Glutamatergic neuron (in vitro differentiated cells): ENCODE measurements at regions not wholly inside any gene's neighbourhood (a gene's known extent, or its start where the extent isn't known, plus 50 kb on each side); places are given as distances from the start of the nearest gene placed in this dataset.
A peak's percentile ranks its signal among the peaks of the same experiment; 100 is the strongest.

Experiments used
- DNase-seq: peaks from one replicate; pipeline ENCODE4 v3.0.0; 2022
- H3K27ac Mint-ChIP-seq: one replicate; pipeline ENCODE4 v1.8.0; 2020; ENCODE audit warnings: mild to moderate bottlenecking, mixed read lengths, inconsistent platforms; ENCODE audit not compliant: unreplicated experiment
- H3K27me3 Mint-ChIP-seq: one replicate; pipeline ENCODE4 v1.8.0; 2020; ENCODE audit warnings: mild to moderate bottlenecking, moderate library complexity, mixed read lengths, inconsistent platforms; ENCODE audit not compliant: unreplicated experiment
- H3K36me3 Mint-ChIP-seq: one replicate; pipeline ENCODE4 v1.8.0; 2020; ENCODE audit warnings: mild to moderate bottlenecking, mixed read lengths, inconsistent platforms; ENCODE audit not compliant: unreplicated experiment
- H3K4me1 Mint-ChIP-seq: one replicate; pipeline ENCODE4 v1.8.0; 2020; ENCODE audit warnings: mild to moderate bottlenecking, low read depth, mixed read lengths, inconsistent platforms; ENCODE audit not compliant: unreplicated experiment
- H3K4me3 Mint-ChIP-seq: one replicate; pipeline ENCODE4 v1.8.0; 2020; ENCODE audit warnings: mild to moderate bottlenecking, mixed read lengths, inconsistent platforms; ENCODE audit not compliant: unreplicated experiment
- H3K9me3 Mint-ChIP-seq: one replicate; pipeline ENCODE4 v1.8.0; 2020; ENCODE audit warnings: mild to moderate bottlenecking, moderate library complexity, mixed read lengths, inconsistent platforms; ENCODE audit not compliant: unreplicated experiment
- CTCF ChIP-seq: fragments of 200-600 bp; sonication (generic); IDR thresholded peaks from one replicate; pipeline ENCODE4 v1.5.0; 2021; ENCODE audit not compliant: partially characterized antibody, unreplicated experiment

- no peaks in the 10 kb centered on the region for H3K36me3 Mint-ChIP-seq
- peaks cover 17% of the 10 kb centered on the region for H3K4me1 Mint-ChIP-seq
- DNase-seq, result no peak
- peaks cover 2% of the 10 kb centered on the region for H3K27me3 Mint-ChIP-seq
- no peak for TF ChIP-seq CTCF
- H3K9me3 Mint-ChIP-seq, result no peaks in the 10 kb centered on the region
- H3K27ac Mint-ChIP-seq, result no peak overlapping the region
- no peak overlapping the region for H3K4me3 Mint-ChIP-seq
Observed at GRCh38 chr18:24678107-24678506, 217.7 kb downstream of the HRH4 start.

GRCh38 chr18:24678626-24679025, 218.2 kb downstream of the HRH4 start:
- H3K27me3 Mint-ChIP-seq, result peaks cover 2% of the 10 kb centered on the region
- no peaks in the 10 kb centered on the region for H3K9me3 Mint-ChIP-seq
- TF ChIP-seq CTCF, result no peak
- H3K36me3 Mint-ChIP-seq, result no peaks in the 10 kb centered on the region
- no peak overlapping the region for H3K27ac Mint-ChIP-seq
- H3K4me3 Mint-ChIP-seq, result no peak overlapping the region
- DNase-seq, result no peak
- H3K4me1 Mint-ChIP-seq, result peaks cover 15% of the 10 kb centered on the region

GRCh38 chr18:24679062-24679461, 218.6 kb downstream of the HRH4 start:
- DNase-seq, result no peak
- peaks cover 2% of the 10 kb centered on the region for H3K27me3 Mint-ChIP-seq
- no peak overlapping the region for H3K4me3 Mint-ChIP-seq
- H3K9me3 Mint-ChIP-seq, result no peaks in the 10 kb centered on the region
- H3K4me1 Mint-ChIP-seq, result peaks cover 13% of the 10 kb centered on the region
- H3K27ac Mint-ChIP-seq, result no peak overlapping the region
- no peak for TF ChIP-seq CTCF
- H3K36me3 Mint-ChIP-seq, result no peaks in the 10 kb centered on the region

GRCh38 chr18:24683925-24684324, 223.5 kb downstream of the HRH4 start:
- DNase-seq, result peak; percentile 30
- Mint-ChIP-seq H3K9me3 (no peaks in the 10 kb centered on the region), H3K36me3 (no peaks in the 10 kb centered on the region), H3K27ac (peak overlapping the region; percentile 76), H3K4me1 (peaks cover 11% of the 10 kb centered on the region), H3K27me3 (peaks cover 2% of the 10 kb centered on the region), H3K4me3 (peak overlapping the region; percentile 23)
- TF ChIP-seq CTCF, result no peak

GRCh38 chr18:24685254-24685959, 225.0 kb downstream of the HRH4 start:
- DNase-seq, result no peak
- Mint-ChIP-seq H3K4me1 (peaks cover 9% of the 10 kb centered on the region), H3K27ac (no peak overlapping the region), H3K9me3 (no peaks in the 10 kb centered on the region), H3K4me3 (no peak overlapping the region), H3K36me3 (no peaks in the 10 kb centered on the region), H3K27me3 (no peaks in the 10 kb centered on the region)
- no peak for TF ChIP-seq CTCF
